ENCODE measurements at regions not wholly inside any gene's neighbourhood (a gene's known extent, or its start where the extent isn't known, plus 50 kb on each side); places are given as distances from the start of the nearest gene placed in this dataset.

DNA sequence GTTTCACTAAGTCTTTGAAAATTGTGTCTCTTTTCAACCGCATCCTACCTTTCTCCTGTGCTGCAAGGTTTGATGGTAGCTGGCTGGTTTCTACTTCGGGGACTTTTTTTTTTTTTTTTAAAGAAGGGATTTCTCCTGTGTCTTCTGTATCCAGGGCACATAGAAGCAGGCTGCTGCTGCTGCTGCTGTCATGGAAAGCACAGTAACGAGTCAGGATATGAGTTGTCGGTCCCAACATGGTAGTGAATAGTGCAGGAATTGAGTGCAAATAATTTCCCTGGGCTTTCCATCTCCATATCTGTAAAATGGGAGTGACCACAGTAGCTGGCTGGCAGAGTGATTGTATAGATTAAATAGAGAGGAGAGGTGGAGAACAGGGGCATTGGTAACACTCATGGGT is 118.3 kb upstream of the NAV2 start:
- TF ChIP-seq ZC3H10 (CRISPR knock-in tag; IDR thresholded peaks at IDR 0.05) (no peak), ARNTL (CRISPR knock-in tag; IDR thresholded peaks at IDR 0.05; ENCODE audit: borderline replicate concordance, low read depth) (no peak), ZNF8 (CRISPR knock-in tag; IDR thresholded peaks at IDR 0.05) (no peak), OSR1 (CRISPR knock-in tag; IDR thresholded peaks at IDR 0.05) (no peak), ZNF565 (CRISPR knock-in tag; conservative IDR thresholded peaks at IDR 0.05; ENCODE audit: low read depth) (no peak), ZNF70 (CRISPR knock-in tag; IDR thresholded peaks at IDR 0.05) (no peak)
- TF ChIP-seq, protein P1, sequence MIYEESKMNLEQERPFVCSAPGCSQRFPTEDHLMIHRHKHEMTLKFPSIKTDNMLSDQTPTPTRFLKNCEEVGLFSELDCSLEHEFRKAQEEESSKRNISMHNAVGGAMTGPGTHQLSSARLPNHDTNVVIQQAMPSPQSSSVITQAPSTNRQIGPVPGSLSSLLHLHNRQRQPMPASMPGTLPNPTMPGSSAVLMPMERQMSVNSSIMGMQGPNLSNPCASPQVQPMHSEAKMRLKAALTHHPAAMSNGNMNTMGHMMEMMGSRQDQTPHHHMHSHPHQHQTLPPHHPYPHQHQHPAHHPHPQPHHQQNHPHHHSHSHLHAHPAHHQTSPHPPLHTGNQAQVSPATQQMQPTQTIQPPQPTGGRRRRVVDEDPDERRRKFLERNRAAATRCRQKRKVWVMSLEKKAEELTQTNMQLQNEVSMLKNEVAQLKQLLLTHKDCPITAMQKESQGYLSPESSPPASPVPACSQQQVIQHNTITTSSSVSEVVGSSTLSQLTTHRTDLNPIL (CRISPR knock-in tag; IDR thresholded peaks at IDR 0.05; ENCODE audit: low read depth), result no peak
- TF ChIP-seq, protein P2, sequence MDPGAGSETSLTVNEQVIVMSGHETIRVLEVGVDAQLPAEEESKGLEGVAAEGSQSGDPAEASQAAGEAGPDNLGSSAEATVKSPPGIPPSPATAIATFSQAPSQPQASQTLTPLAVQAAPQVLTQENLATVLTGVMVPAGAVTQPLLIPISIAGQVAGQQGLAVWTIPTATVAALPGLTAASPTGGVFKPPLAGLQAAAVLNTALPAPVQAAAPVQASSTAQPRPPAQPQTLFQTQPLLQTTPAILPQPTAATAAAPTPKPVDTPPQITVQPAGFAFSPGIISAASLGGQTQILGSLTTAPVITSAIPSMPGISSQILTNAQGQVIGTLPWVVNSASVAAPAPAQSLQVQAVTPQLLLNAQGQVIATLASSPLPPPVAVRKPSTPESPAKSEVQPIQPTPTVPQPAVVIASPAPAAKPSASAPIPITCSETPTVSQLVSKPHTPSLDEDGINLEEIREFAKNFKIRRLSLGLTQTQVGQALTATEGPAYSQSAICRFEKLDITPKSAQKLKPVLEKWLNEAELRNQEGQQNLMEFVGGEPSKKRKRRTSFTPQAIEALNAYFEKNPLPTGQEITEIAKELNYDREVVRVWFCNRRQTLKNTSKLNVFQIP (CRISPR knock-in tag; IDR thresholded peaks at IDR 0.05; ENCODE audit: borderline replicate concordance, low read depth), result no peak
- TF ChIP-seq, protein P3, sequence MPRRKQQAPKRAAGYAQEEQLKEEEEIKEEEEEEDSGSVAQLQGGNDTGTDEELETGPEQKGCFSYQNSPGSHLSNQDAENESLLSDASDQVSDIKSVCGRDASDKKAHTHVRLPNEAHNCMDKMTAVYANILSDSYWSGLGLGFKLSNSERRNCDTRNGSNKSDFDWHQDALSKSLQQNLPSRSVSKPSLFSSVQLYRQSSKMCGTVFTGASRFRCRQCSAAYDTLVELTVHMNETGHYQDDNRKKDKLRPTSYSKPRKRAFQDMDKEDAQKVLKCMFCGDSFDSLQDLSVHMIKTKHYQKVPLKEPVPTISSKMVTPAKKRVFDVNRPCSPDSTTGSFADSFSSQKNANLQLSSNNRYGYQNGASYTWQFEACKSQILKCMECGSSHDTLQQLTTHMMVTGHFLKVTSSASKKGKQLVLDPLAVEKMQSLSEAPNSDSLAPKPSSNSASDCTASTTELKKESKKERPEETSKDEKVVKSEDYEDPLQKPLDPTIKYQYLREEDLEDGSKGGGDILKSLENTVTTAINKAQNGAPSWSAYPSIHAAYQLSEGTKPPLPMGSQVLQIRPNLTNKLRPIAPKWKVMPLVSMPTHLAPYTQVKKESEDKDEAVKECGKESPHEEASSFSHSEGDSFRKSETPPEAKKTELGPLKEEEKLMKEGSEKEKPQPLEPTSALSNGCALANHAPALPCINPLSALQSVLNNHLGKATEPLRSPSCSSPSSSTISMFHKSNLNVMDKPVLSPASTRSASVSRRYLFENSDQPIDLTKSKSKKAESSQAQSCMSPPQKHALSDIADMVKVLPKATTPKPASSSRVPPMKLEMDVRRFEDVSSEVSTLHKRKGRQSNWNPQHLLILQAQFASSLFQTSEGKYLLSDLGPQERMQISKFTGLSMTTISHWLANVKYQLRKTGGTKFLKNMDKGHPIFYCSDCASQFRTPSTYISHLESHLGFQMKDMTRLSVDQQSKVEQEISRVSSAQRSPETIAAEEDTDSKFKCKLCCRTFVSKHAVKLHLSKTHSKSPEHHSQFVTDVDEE (CRISPR knock-in tag; IDR thresholded peaks at IDR 0.05), result no peak
